ENCODE measurements at regions not wholly inside any gene's neighbourhood (a gene's known extent, or its start where the extent isn't known, plus 50 kb on each side); places are given as distances from the start of the nearest gene placed in this dataset.

DNA sequence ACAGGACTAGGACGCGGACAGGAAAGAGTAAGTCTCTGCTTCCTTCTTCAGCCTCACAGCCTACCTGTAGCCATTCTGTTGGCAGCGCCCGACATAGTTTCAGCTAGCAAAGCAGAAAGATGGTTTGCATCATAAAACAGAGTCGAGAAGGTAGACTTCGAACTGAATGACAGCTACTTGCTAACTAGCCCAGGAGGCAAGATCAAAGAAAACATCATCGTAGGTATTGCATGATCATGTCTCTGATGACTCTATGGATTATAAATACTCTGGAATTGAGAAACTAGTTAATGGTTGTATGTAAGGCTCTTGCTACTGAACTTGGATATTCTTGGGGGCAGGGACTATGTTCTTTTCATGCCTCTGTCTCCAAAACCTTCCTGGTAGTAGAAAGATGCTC, 333.1 kb upstream of the KLF3 start:
- Histone ChIP-seq H4K91ac (replicated peaks; ENCODE audit: insufficient read length, low read length) (no peak overlapping the region), H3K36me3 (ENCODE audit: control insufficient read depth in 2 of 4, insufficient read depth in 4 of 4, low read length in 3 of 4) (no peaks in the 10 kb centered on the region), H3K27ac (ENCODE audit: low read depth, low read length) (no peak overlapping the region), H2BK12ac (ENCODE audit: low read depth, low read length) (no peak overlapping the region), H2BK15ac (ENCODE audit: low read length) (no peak overlapping the region), H2BK20ac (ENCODE audit: low read length) (no peak overlapping the region), H4K8ac (ENCODE audit: extremely low read depth, insufficient read depth, low read length) (no peak overlapping the region), H3K56ac (replicated peaks; ENCODE audit: insufficient read length, low read depth, low read length) (no peak overlapping the region), H3K4me3 (ENCODE audit: extremely low read depth in 1 of 4, insufficient read depth in 2 of 4, low read depth in 3 of 4, low read length in 4 of 4) (no peak overlapping the region), H3K14ac (ENCODE audit: insufficient read length) (no peak overlapping the region), H3K18ac (ENCODE audit: extremely low read depth, low read length) (no peak overlapping the region), H4K5ac (ENCODE audit: insufficient read length, low read depth, low read length) (no peak overlapping the region), H2AFZ (ENCODE audit: low read length) (no peak overlapping the region), H3K9me3 (ENCODE audit: insufficient read depth in 2 of 2, low read depth in 1 of 2, low read length in 1 of 2) (no peaks in the 10 kb centered on the region), H3K79me2 (ENCODE audit: control insufficient read depth in 1 of 2, insufficient read depth in 2 of 2, low read length in 2 of 2) (no peaks in the 10 kb centered on the region), H3K4me1 (replicated peaks in 1 of 4; ENCODE audit: control insufficient read depth in 3 of 4, insufficient read depth in 4 of 4, low read length in 3 of 4) (peaks cover 0 to 8% (median 2%) of the 10 kb centered on the region in 4 experiments; a peak in 2 of 7 replicates), H2BK120ac (replicated peaks; ENCODE audit: low read depth, low read length) (no peak overlapping the region), H3K4ac (replicated peaks; ENCODE audit: insufficient read length, low read depth, low read length) (no peak overlapping the region), H4K20me1 (replicated peaks in 1 of 2; ENCODE audit: control insufficient read depth in 1 of 2, insufficient read depth in 2 of 2, low read length in 2 of 2) (no peaks in the 10 kb centered on the region), H3K9ac (replicated peaks in 1 of 4; ENCODE audit: extremely low read depth in 1 of 4, low read depth in 3 of 4, low read length in 3 of 4) (no peak overlapping the region), H2AK5ac (ENCODE audit: low read depth, low read length) (no peak overlapping the region), H3K79me1 (ENCODE audit: low read depth, low read length) (no peaks in the 10 kb centered on the region), H2BK5ac (ENCODE audit: low read depth, low read length) (no peak overlapping the region), H3K4me2 (ENCODE audit: insufficient read depth in 1 of 2, low read depth in 2 of 2, low read length in 2 of 2) (no peak overlapping the region), H3K23me2 (ENCODE audit: low read depth, low read length) (no peaks in the 10 kb centered on the region), H3K27me3 (replicated peaks in 1 of 4; ENCODE audit: control insufficient read depth in 3 of 4, extremely low read depth in 1 of 4, insufficient read depth in 3 of 4, low read length in 3 of 4) (no peaks in the 10 kb centered on the region), H3K23ac (ENCODE audit: insufficient read length) (no peak overlapping the region)
- CTCF ChIA-PET (ENCODE audit: partially characterized antibody) = interaction anchor here (1.6 to 3.6 kb wide), 2 partner anchors 11 to 155 kb away, joined by 3 to 27 read pairs; no protein-coding TSS in a partner anchor
- FAIRE-seq (no peak), DNase-seq (ENCODE audit: low read depth in 1 of 2, low spot score in 2 of 2) (no peak)
- WGBS, 2 experiments (ENCODE audit: extremely low coverage in 1 of 2, insufficient coverage in 1 of 2, insufficient read length in 1 of 2, insufficient replicate concordance in 2 of 2, low coverage in 1 of 2, low lambda C conversion rate in 2 of 2, missing lambda C conversion rate in 1 of 2) = 76% methylated on average over 7 of the region's 7 CpGs; no CpG with 5 or more reads in 1 of the 2 experiments
- POLR2A ChIA-PET (ENCODE audit: partially characterized antibody) = no interaction called here
- TF ChIP-seq KDM1A (IDR thresholded peaks at IDR 0.05; ENCODE audit: borderline replicate concordance, low read length) (no peak), SP4 (IDR thresholded peaks at IDR 0.05; ENCODE audit: low read length) (no peak), CHD2 (IDR thresholded peaks at IDR 0.05; ENCODE audit: low read length) (no peak), PHF8 (conservative IDR thresholded peaks at IDR 0.05; ENCODE audit: low read depth, low read length) (no peak), SIRT6 (IDR thresholded peaks at IDR 0.05; ENCODE audit: low read length) (no peak), KDM5A (IDR thresholded peaks at IDR 0.05; ENCODE audit: low read length) (no peak), EGR1 (IDR thresholded peaks at IDR 0.05; ENCODE audit: borderline replicate concordance, low read depth, low read length) (no peak), CTBP2 (IDR thresholded peaks at IDR 0.05; ENCODE audit: borderline replicate concordance, insufficient read depth, insufficient read length, low read length) (no peak), POLR2AphosphoS5 (IDR thresholded peaks at IDR 0.05; ENCODE audit: low read depth, low read length) (no peak), CREB1 (IDR thresholded peaks at IDR 0.05) (no peak), TEAD4 (IDR thresholded peaks at IDR 0.05; ENCODE audit: low read depth, low read length) (no peak), KDM4A (IDR thresholded peaks at IDR 0.05; ENCODE audit: low read depth, low read length, severe bottlenecking) (no peak), SP1 (IDR thresholded peaks at IDR 0.05; ENCODE audit: low read depth, low read length) (no peak), SIX5 (IDR thresholded peaks at IDR 0.05; ENCODE audit: low read depth, low read length) (no peak), SRF (IDR thresholded peaks at IDR 0.05; ENCODE audit: low read depth, low read length) (no peak)
- TF ChIP-seq, protein P1, sequence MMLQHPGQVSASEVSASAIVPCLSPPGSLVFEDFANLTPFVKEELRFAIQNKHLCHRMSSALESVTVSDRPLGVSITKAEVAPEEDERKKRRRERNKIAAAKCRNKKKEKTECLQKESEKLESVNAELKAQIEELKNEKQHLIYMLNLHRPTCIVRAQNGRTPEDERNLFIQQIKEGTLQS (IDR thresholded peaks at IDR 0.05; ENCODE audit: insufficient read depth, low read depth, low read length) = no peak
